GM21447 (cell line): ENCODE measurements at regions not wholly inside any gene's neighbourhood (a gene's known extent, or its start where the extent isn't known, plus 50 kb on each side); places are given as distances from the start of the nearest gene placed in this dataset.
"Not testable (repeated sequence)": the region's sequence is repeated elsewhere in the genome, so short reads cannot be mapped to it uniquely, and the experiment has no call there.

Experiments
- ATAC-seq: cut with Tn5 transposase; IDR thresholded peaks from one replicate; pipeline ENCODE4 v1.9.1; 2021; ENCODE audit not compliant: unreplicated experiment

DNA sequence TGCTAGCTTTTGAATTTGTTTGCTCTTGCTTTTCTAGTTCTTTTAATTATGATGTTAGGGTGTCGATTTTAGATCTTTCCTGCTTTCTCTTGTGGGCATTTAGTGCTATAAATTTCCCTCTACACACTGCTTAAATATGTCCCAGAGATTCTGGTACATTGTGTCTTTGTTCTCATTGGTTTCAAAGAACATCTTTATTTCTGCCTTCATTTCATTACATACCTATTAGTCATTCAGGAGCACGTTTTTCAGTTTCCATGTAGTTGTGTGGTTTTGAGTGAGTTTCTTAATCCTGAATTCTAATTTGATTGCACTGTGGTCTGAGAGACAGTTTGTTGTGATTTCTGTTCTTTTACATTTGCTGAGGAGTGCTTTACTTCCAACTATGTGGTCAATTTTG is 51.2 kb upstream of the MB21D2 start:
- ATAC-seq = not testable (repeated sequence)

DNA sequence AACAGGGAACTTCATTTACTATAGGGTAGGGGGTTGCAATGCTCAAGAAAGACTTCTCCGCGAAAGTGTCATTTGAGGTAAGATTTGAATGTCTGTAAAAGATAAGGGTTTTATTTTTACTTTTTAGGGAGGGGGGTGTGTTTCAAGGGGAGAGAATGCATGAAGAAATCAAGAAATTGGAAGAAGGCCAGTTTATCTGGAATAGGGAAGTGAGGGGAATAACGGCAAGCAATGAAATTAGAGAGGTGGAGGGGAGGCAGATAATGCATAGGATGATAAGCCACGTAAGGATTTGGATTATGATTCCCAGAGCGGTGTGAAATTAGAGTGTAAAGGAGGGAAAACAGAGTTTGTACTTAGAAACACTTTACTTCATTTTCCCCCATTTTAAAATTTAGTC is 63.0 kb upstream of the MB21D2 start:
- no peak for ATAC-seq

- ATAC-seq = no peak
Measured at GRCh38 chr3:192986379-192986778, 68.7 kb upstream of the MB21D2 start.

- no peak for ATAC-seq
Measured at GRCh38 chr3:192991356-192991755, 73.7 kb upstream of the MB21D2 start.

DNA sequence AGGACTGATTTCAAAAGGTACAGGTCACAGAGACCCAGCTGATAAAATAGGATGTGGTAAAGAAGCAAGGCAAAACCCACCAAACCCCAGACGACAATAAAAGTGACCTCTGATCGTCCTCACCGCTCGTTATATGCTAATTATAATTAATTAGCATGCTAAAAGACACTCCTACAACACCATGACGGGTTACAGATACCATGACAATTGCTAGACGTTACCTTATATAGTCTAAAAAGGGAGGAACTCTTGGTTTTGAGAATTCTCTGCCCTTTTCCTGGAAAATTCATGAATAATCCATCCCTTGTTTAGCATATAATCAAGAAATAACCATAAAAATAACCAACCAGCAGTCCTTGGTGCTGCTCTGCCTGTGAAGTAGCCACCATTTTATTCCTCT is 74.7 kb upstream of the MB21D2 start:
- ATAC-seq = no peak

DNA sequence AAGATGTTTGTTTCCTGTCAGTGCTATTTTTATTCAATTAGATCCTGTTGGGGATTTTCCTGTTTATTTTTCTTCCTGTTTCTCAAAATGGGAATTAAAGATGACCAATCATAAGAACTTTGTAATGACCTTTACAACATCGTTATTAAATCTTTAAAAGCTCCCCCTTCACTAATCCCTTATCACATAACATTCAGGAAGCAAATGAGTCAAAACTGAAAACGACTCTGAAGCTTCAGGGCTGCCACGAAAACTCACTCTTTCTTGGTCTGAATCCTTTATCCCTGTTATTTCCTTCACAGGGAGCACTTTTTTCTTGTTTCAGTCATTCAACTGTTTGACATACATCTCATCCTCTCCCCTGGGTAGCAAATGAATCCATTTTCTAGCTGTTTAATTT is 75.8 kb upstream of the MB21D2 start:
- no peak for ATAC-seq

- not testable (repeated sequence) for ATAC-seq
Measured at GRCh38 chr3:193001113-193001512, 83.5 kb upstream of the MB21D2 start.

DNA sequence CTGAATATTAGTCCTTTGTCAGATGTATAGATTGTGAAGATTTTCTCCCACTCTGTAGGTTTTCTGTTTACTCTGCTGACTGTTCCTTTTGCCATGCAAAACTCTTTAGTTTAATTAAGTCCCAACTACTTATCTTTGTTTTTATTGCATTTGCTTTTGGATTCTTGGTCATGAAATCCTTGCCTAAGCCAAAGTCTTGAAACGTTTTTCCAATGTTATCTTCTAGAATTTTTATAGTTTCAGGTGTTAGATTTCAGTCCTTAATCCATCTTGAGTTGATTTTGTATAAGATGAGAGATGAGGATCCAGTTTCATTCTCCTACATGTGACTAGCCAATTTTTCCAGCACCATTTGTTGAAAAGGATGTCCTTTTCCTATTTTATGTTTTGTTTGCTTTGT is 86.0 kb upstream of the MB21D2 start:
- not testable (repeated sequence) for ATAC-seq

DNA sequence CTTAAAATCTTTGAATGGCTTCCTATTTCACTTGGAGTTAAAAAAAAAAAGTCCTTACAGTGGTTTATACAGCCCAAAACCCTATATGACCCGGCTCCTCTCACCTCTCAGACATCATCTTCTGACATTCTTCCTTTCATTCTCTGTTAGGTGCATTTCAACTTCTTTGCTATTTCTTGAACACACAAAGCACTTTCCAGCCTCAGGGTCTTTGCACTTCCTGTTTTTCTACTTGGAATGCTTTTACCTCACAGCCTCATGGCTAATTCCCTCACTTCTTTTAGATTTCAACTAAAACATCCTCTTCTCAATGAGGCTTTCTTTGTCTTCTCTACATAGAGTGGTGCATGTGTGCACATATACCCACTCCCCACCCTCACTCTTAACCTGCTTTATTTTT is 91.0 kb upstream of the MB21D2 start:
- ATAC-seq = no peak

DNA sequence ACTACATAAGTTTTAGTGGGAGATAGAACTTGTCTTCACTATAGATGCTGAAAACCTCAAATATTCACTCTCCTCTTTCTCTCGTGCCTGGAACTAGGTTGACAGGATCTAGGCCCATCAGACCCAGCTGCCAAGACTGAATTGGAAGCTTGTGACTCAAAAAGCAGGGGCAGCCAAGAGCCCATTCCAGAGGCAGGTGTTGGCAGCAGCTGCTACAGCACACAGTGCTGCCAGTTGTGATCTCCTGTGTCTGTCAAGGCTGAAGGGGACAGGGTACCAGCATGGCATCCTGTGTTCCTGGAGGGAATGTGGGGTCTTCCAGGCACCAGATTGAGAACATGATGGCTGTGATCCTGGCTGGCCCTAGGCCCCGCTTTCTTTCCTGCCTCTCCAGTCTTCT is 92.5 kb upstream of the MB21D2 start:
- no peak for ATAC-seq

GRCh38 chr3:193011958-193012357 is 94.3 kb upstream of the MB21D2 start:
- ATAC-seq = no peak

DNA sequence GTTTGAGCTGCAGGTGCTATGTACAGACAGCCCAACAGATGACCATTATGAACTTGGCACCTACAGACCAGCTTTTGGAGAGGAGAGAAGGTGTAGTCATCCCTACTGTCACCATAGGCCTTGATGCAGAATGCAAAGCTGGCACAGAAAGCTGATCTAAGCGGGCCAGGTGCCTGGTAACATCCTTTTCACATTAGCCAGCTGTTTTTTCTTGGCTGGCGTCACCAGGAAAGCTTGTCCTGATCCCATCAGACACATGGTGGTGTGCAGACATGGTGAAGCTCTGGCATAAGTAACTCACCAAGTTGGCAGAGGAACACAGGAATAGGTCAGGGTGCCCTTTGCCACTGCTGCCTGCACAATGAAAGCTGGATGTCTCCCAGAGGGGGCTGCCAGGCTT is 97.2 kb upstream of the MB21D2 start:
- ATAC-seq = no peak

DNA sequence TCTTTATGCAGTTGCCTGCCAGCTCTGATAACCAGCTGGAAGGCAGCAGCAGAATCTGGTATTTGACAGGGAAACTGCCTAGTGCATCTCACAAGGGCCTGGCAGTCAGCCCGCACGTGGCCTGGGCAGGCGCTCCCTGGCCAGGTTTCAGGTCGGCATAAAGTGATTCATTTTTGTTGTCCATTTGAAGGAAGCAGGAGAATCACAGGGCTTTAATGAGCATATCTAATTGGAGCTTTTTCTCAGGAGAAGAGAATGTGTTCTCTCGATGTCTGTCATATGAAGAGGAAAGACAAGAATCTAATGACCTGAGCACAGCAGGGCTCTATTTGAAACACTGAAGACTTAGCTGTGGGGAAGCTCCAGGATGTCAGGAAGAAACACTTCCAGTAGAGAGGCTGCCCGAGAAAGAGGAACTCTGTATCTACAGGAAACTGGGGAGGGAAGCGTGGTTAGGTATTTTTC is 98.8 kb upstream of the MB21D2 start:
- no peak for ATAC-seq

DNA sequence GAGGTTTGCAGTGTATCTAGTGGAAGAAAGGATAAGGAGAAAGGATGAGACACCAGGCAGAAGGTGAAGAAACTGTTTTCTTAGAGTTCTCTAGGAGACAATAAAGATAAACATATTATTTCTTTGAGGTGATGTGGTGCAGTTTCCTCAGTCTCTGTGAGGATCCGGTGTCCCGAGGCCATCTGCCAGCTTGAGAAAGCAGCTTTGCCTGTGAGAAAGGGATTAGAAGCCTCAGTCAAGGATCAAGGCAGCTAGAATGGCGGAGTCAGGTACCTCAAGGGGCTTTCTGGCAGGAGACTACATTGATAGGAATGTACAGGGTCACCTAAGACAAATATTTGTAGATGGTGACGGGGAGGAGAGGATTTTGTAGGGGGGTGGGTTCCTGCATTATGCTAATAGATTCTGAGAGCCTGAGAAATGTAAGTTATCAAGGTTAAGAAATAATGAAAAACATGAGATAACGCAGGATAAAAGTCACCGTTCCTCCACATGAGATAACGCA is 103.9 kb upstream of the MB21D2 start:
- no peak for ATAC-seq

DNA sequence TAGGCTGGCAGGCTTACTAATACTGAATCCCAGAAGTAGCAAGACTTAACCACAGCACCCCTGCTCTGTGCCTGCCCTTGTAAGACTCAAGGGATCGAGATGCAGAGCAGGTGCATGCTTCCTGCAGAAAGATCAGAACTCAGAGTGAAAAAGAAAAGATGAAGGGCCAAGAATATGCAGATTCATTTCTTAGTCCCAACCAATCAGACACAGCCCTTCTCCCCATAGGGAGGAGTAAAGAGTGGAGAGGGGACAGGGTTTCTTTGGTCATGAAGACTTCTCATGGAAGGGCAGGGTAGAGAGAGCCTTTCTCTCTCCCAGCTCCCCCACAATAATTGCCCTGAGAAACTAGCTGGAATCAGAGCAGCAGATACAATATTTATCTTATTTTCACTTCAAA is 105.6 kb upstream of the MB21D2 start:
- no peak for ATAC-seq

- ATAC-seq = no peak
Measured at GRCh38 chr3:193028258-193028657, 110.6 kb upstream of the MB21D2 start.

GRCh38 chr3:193029800-193030199 is 112.1 kb upstream of the MB21D2 start:
- ATAC-seq = no peak

DNA sequence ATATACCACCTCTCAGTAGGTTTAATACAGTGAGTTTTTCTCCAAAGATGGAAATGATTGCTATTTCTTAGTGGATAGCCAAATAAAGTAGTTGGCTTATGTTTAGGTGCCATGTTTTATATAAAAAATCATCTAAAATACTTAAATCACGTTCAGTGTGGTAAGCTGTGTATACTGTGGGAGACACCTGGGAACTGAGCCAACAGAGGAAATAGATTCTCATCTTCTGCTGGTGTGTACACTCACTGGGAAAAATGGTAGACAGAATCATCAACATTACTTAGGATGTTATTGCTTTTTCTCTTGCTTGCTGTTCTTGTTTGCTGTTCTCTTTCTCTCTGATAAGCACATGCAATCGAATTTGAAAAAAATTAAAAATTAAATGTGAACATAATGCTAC is 112.6 kb upstream of the MB21D2 start:
- no peak for ATAC-seq

- ATAC-seq = no peak
Measured at GRCh38 chr3:193031911-193032310, 114.3 kb upstream of the MB21D2 start.

- no peak for ATAC-seq
Measured at GRCh38 chr3:193033226-193033780, 115.6 kb upstream of the MB21D2 start.

- ATAC-seq = not testable (repeated sequence)
Measured at GRCh38 chr3:193037828-193038227, 120.2 kb upstream of the MB21D2 start.

- no peak for ATAC-seq
Measured at GRCh38 chr3:193039058-193039457, 121.4 kb upstream of the MB21D2 start.
